H7 (cell line): ENCODE measurements at regions not wholly inside any gene's neighbourhood (a gene's known extent, or its start where the extent isn't known, plus 50 kb on each side); places are given as distances from the start of the nearest gene placed in this dataset.

Experiments used
- DNase-seq: peaks from one replicate; pipeline ENCODE4 v3.0.0; 2012
- H3K27me3 ChIP-seq: 2 replicates; pipeline ENCODE4 v1.6.0; 2011; ENCODE audit warnings: mild to moderate bottlenecking, low read length; ENCODE audit not compliant: control insufficient read depth, insufficient read depth
- H3K36me3 ChIP-seq: replicated peaks from 2 replicates; pipeline ENCODE4 v1.5.1; 2011; ENCODE audit warnings: low read length; ENCODE audit not compliant: control insufficient read depth, insufficient read depth
- H3K4me3 ChIP-seq: 2 replicates; pipeline ENCODE4 v1.5.1; 2011; ENCODE audit warnings: low read depth, mild to moderate bottlenecking, control low read depth, low read length, moderate library complexity; ENCODE audit not compliant: insufficient read depth

GRCh38 chr9:116027096-116027495 is 126.5 kb upstream of the PAPPA start:
- no peak for DNase-seq
- Histone ChIP-seq H3K36me3 (no peaks in the 10 kb centered on the region), H3K4me3 (no peak overlapping the region), H3K27me3 (no peaks in the 10 kb centered on the region)

- Histone ChIP-seq H3K36me3 (no peaks in the 10 kb centered on the region), H3K27me3 (no peaks in the 10 kb centered on the region), H3K4me3 (no peak overlapping the region)
- no peak for DNase-seq
Observed at GRCh38 chr9:116027511-116027910, 126.1 kb upstream of the PAPPA start.

- no peak overlapping the region for H3K4me3 ChIP-seq
- H3K27me3 ChIP-seq, result no peaks in the 10 kb centered on the region
- no peaks in the 10 kb centered on the region for H3K36me3 ChIP-seq
- DNase-seq, result no peak
Observed at GRCh38 chr9:116027951-116028350, 125.6 kb upstream of the PAPPA start.

GRCh38 chr9:116030517-116030916 is 123.1 kb upstream of the PAPPA start:
- Histone ChIP-seq H3K4me3 (no peak overlapping the region), H3K27me3 (no peaks in the 10 kb centered on the region), H3K36me3 (no peaks in the 10 kb centered on the region)
- DNase-seq, result no peak

GRCh38 chr9:116032683-116033440 is 120.7 kb upstream of the PAPPA start:
- Histone ChIP-seq H3K27me3 (no peaks in the 10 kb centered on the region), H3K4me3 (no peak overlapping the region), H3K36me3 (no peaks in the 10 kb centered on the region)
- DNase-seq, result no peak

GRCh38 chr9:116039312-116039711 is 114.3 kb upstream of the PAPPA start:
- DNase-seq, result no peak
- no peak overlapping the region for H3K4me3 ChIP-seq
- H3K36me3 ChIP-seq, result no peaks in the 10 kb centered on the region
- H3K27me3 ChIP-seq, result no peaks in the 10 kb centered on the region

- H3K27me3 ChIP-seq, result no peaks in the 10 kb centered on the region
- no peak overlapping the region for H3K4me3 ChIP-seq
- no peak for DNase-seq
- no peaks in the 10 kb centered on the region for H3K36me3 ChIP-seq
Observed at GRCh38 chr9:116039893-116040292, 113.7 kb upstream of the PAPPA start.

GRCh38 chr9:116042321-116042720 is 111.3 kb upstream of the PAPPA start:
- Histone ChIP-seq H3K36me3 (no peaks in the 10 kb centered on the region), H3K4me3 (no peak overlapping the region), H3K27me3 (no peaks in the 10 kb centered on the region)
- DNase-seq, result no peak

- H3K27me3 ChIP-seq, result no peaks in the 10 kb centered on the region
- no peak for DNase-seq
- H3K36me3 ChIP-seq, result no peaks in the 10 kb centered on the region
- H3K4me3 ChIP-seq, result no peak overlapping the region
Observed at GRCh38 chr9:116045083-116045482, 108.5 kb upstream of the PAPPA start.

GRCh38 chr9:116048081-116048480 is 105.5 kb upstream of the PAPPA start:
- DNase-seq, result no peak
- Histone ChIP-seq H3K27me3 (no peaks in the 10 kb centered on the region), H3K4me3 (no peak overlapping the region), H3K36me3 (no peaks in the 10 kb centered on the region)

GRCh38 chr9:116049456-116049855 is 104.1 kb upstream of the PAPPA start:
- no peak for DNase-seq
- Histone ChIP-seq H3K36me3 (no peaks in the 10 kb centered on the region), H3K27me3 (no peaks in the 10 kb centered on the region), H3K4me3 (no peak overlapping the region)

GRCh38 chr9:116051528-116051927 is 102.1 kb upstream of the PAPPA start:
- DNase-seq, result no peak
- Histone ChIP-seq H3K27me3 (no peaks in the 10 kb centered on the region), H3K4me3 (no peak overlapping the region), H3K36me3 (no peaks in the 10 kb centered on the region)

- no peak for DNase-seq
- H3K4me3 ChIP-seq, result no peak overlapping the region
- H3K36me3 ChIP-seq, result no peaks in the 10 kb centered on the region
- H3K27me3 ChIP-seq, result no peaks in the 10 kb centered on the region
Observed at GRCh38 chr9:116055536-116055935, 98.1 kb upstream of the PAPPA start.

- Histone ChIP-seq H3K36me3 (no peaks in the 10 kb centered on the region), H3K27me3 (no peaks in the 10 kb centered on the region), H3K4me3 (no peak overlapping the region)
- DNase-seq, result no peak
Observed at GRCh38 chr9:116057371-116057770, 96.2 kb upstream of the PAPPA start.

- H3K36me3 ChIP-seq, result no peaks in the 10 kb centered on the region
- no peak overlapping the region for H3K4me3 ChIP-seq
- H3K27me3 ChIP-seq, result no peaks in the 10 kb centered on the region
- DNase-seq, result no peak
Observed at GRCh38 chr9:116058421-116058820, 95.2 kb upstream of the PAPPA start.

- H3K4me3 ChIP-seq, result no peak overlapping the region
- DNase-seq, result no peak
- H3K27me3 ChIP-seq, result no peaks in the 10 kb centered on the region
- H3K36me3 ChIP-seq, result no peaks in the 10 kb centered on the region
Observed at GRCh38 chr9:116059466-116059865, 94.1 kb upstream of the PAPPA start.
